ENCODE measurements at regions not wholly inside any gene's neighbourhood (a gene's known extent, or its start where the extent isn't known, plus 50 kb on each side); places are given as distances from the start of the nearest gene placed in this dataset.

DNA sequence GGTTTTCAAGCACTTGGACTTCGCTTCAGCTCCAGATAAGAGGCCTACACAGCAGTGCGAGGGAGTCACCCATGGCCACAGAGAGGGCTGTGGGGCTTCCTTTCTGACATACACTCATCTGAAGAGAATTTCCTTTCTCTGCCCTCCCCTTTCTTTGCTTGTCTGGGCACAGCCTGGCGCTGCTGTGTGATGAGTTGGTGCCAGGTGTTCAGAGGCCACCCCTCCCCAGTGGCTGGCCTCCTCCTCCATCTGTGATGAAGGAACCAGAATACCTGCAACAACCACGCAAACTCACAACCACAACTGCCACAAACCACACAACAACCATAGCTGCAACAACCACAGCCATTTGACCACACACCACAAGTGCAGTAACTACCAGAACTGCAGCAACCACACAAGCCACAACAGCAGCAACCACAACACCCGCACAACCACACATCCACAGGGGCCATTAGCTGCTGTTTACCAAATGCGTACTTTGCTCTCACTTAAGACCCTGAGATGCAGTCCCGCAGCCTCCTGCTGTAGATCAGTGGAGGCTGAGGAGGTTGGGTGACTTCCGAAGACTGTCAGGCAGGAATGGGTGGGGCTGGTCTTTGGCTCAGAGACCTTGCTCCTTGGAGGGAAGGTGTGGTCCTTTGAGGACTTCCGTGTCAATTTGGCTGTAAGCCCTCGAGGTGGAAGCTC, 71.1 kb downstream of the IER5 start:
- peaks cover 0 to 26% (median 17%) of the 10 kb centered on the region in 7 donors for H3K9me3 Mint-ChIP-seq
- DNase-seq (no peak), ATAC-seq (ENCODE audit: low read depth in 2 of 2) (peak; percentile 34 to 39)
- no peaks in the 10 kb centered on the region for H3K27me3 Mint-ChIP-seq
- H3K36me3 Mint-ChIP-seq: peaks cover 8 to 9% of the 10 kb centered on the region in 2 donors
- peaks cover 7 to 14% (median 7%) of the 10 kb centered on the region in 3 donors for H3K4me1 Mint-ChIP-seq
- peak overlapping the region in 2 of 6 donors; percentile 15 to 88 for H3K27ac Mint-ChIP-seq
- H3K4me3 Mint-ChIP-seq: peak overlapping the region in 2 of 8 donors; percentile 31 to 60

GRCh38 chr1:181160322-181160721, 71.8 kb downstream of the IER5 start:
- Mint-ChIP-seq H3K9me3 (peaks cover 0 to 30% (median 22%) of the 10 kb centered on the region in 7 donors), H3K27ac (peak overlapping the region in 3 of 6 donors; percentile 15 to 57 (median 27)), H3K4me3 (no peak overlapping the region), H3K27me3 (no peaks in the 10 kb centered on the region), H3K36me3 (peaks cover 8 to 11% of the 10 kb centered on the region in 2 donors), H3K4me1 (peaks cover 7 to 16% (median 7%) of the 10 kb centered on the region in 3 donors)
- DNase-seq (no peak), ATAC-seq (ENCODE audit: low read depth in 2 of 2) (no peak)

DNA sequence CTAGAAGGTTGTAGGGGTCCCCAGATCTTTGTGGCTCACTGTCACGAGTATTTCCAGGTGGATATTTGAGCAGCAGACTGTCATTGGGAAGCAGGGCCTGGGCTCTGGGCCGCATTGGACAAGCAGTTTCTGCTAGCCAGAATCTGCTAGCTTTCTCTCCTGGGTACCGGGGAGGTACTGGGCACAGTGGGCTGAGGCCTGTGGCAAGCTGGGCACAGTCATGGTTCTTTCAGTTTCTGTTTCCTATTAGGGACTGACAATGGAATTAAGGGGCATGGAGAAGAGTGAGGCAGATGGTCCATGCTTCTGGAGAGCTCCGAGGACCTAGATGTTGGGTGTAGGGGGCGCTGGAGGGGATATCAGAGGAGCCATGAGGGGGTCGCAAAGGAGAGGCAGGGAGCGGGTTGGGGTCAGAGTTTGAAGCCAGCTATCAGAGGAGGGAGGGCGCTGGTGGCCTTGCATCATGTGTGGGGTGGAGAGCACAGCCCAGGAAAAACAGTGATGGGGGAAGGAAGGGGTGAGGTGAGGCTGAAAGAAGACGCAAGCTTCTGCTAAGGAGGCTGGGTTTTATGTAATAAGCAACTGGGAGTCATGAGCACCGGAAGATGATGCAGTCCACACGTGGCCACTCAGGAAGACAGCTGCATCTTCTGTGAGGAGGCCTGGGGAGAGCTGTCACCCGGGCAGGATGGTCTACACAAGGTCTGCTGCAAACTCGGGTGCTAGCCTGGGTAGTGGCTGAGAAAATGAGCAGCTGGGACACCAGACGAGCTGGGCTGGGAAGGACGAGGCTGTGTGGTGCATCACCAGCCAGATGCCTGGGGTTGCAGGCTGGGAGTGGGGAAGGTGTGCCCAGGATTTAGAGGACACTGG, 72.7 kb downstream of the IER5 start:
- no peak for ATAC-seq (ENCODE audit: low read depth in 2 of 2)
- DNase-seq: no peak
- H3K4me3 Mint-ChIP-seq: no peak overlapping the region
- H3K9me3 Mint-ChIP-seq: peaks cover 0 to 31% (median 23%) of the 10 kb centered on the region in 7 donors
- peak overlapping the region in 2 of 6 donors; percentile 34 to 44 for H3K27ac Mint-ChIP-seq
- peaks cover 8 to 11% of the 10 kb centered on the region in 2 donors for H3K36me3 Mint-ChIP-seq
- peaks cover 7 to 13% (median 8%) of the 10 kb centered on the region in 3 donors for H3K4me1 Mint-ChIP-seq
- no peaks in the 10 kb centered on the region for H3K27me3 Mint-ChIP-seq

DNA sequence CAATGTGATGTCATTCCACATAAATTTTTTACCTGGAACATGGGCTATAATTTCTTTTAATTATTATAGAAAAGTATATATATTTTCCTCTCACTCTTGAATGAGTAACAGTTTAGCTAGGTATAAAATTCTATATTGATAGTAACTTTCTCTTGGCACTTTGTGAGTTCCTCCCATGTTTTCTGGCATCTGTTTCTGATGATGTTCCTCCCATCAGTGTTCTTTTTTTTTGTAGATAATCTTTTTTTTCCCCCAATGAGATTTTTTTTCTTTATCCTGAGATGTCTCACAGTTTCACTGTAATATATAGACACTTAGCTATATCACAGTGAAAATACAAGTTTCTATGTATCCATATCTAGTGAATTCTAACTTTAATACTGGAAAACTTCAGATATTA, 75.2 kb downstream of the IER5 start:
- Mint-ChIP-seq H3K36me3 (peaks cover 8 to 11% of the 10 kb centered on the region in 2 donors), H3K4me3 (no peak overlapping the region), H3K9me3 (peaks cover 0 to 32% (median 23%) of the 10 kb centered on the region in 7 donors), H3K4me1 (peaks cover 10 to 16% (median 12%) of the 10 kb centered on the region in 3 donors), H3K27ac (no peak overlapping the region), H3K27me3 (no peaks in the 10 kb centered on the region)
- DNase-seq (no peak), ATAC-seq (ENCODE audit: low read depth in 2 of 2) (no peak)

GRCh38 chr1:181166377-181167196, 78.1 kb downstream of the IER5 start:
- peaks cover 3 to 5% (median 5%) of the 10 kb centered on the region in 3 donors for H3K4me1 Mint-ChIP-seq
- peaks cover 0 to 31% (median 24%) of the 10 kb centered on the region in 7 donors for H3K9me3 Mint-ChIP-seq
- peak; percentile 96 to 100 for ATAC-seq (ENCODE audit: low read depth in 2 of 2)
- DNase-seq: peak; percentile 65
- peak overlapping the region in 1 of 6 donors; percentile 82 for H3K27ac Mint-ChIP-seq
- peaks cover 0 to 5% (median 0%) of the 10 kb centered on the region in 3 donors for H3K27me3 Mint-ChIP-seq
- peaks cover 8 to 11% of the 10 kb centered on the region in 2 donors for H3K36me3 Mint-ChIP-seq
- H3K4me3 Mint-ChIP-seq: peak overlapping the region in 1 of 8 donors; percentile 15

- peaks cover 2 to 14% (median 8%) of the 10 kb centered on the region in 7 donors for H3K9me3 Mint-ChIP-seq
Observed at GRCh38 chr1:181169281-181169865, 80.9 kb downstream of the IER5 start.

GRCh38 chr1:181170194-181170593, 81.7 kb downstream of the IER5 start:
- H3K9me3 Mint-ChIP-seq: peaks cover 0 to 8% (median 5%) of the 10 kb centered on the region in 7 donors
- DNase-seq (no peak), ATAC-seq (ENCODE audit: low read depth in 2 of 2) (no peak)
- peaks cover 4 to 9% of the 10 kb centered on the region in 2 donors for H3K36me3 Mint-ChIP-seq
- peaks cover 4 to 7% (median 5%) of the 10 kb centered on the region in 3 donors for H3K4me1 Mint-ChIP-seq
- peak overlapping the region in 1 of 6 donors; percentile 9 for H3K27ac Mint-ChIP-seq
- peaks cover 5 to 14% (median 9%) of the 10 kb centered on the region in 3 donors for H3K27me3 Mint-ChIP-seq
- H3K4me3 Mint-ChIP-seq: no peak overlapping the region

More at GRCh38 chr1:181169281-181169865, 80.9 kb downstream of the IER5 start:
- no peak overlapping the region for H3K4me3 Mint-ChIP-seq
- no peak for ATAC-seq (ENCODE audit: low read depth in 2 of 2)
- no peak for DNase-seq
- peaks cover 8 to 9% of the 10 kb centered on the region in 2 donors for H3K36me3 Mint-ChIP-seq
- no peak overlapping the region for H3K27ac Mint-ChIP-seq
- peaks cover 5 to 8% (median 8%) of the 10 kb centered on the region in 3 donors for H3K27me3 Mint-ChIP-seq
- peaks cover 5 to 7% (median 5%) of the 10 kb centered on the region in 3 donors for H3K4me1 Mint-ChIP-seq

DNA sequence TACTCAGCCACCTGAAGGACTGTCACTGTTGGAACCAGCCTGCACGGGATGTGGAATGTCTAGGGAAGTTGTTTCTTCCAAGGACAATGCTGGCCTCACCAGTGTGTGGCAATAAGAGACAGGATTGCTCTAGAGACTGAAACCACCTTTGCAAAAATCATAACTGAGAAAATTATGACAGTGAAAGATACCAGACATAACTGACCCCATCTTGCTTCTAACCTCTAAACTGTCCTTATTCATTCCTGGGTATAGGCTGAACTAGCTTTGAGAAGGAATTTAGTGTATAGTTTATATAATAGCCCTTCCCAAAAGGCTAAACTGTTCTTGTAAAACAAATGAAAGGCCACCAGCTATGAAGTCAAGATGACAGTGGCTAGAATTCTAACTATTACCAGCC, 83.6 kb downstream of the IER5 start:
- Mint-ChIP-seq H3K4me3 (no peak overlapping the region), H3K9me3 (peaks cover 0 to 8% (median 4%) of the 10 kb centered on the region in 7 donors), H3K4me1 (peaks cover 0 to 4% (median 0%) of the 10 kb centered on the region in 3 donors), H3K27me3 (peaks cover 5 to 26% (median 23%) of the 10 kb centered on the region in 3 donors), H3K27ac (no peak overlapping the region), H3K36me3 (peaks cover 4 to 9% of the 10 kb centered on the region in 2 donors)
- ATAC-seq (ENCODE audit: low read depth in 2 of 2) (no peak), DNase-seq (no peak)

GRCh38 chr1:181173761-181174447, 85.4 kb downstream of the IER5 start:
- Mint-ChIP-seq H3K9me3 (peaks cover 0 to 8% (median 4%) of the 10 kb centered on the region in 7 donors), H3K4me1 (peaks cover 0 to 4% (median 0%) of the 10 kb centered on the region in 3 donors), H3K36me3 (peaks cover 4 to 9% of the 10 kb centered on the region in 2 donors), H3K4me3 (no peak overlapping the region), H3K27me3 (peaks cover 5 to 26% (median 23%) of the 10 kb centered on the region in 3 donors), H3K27ac (peak overlapping the region in 2 of 6 donors; percentile 8 to 10)
- ATAC-seq (ENCODE audit: low read depth in 2 of 2) (no peak), DNase-seq (no peak)

DNA sequence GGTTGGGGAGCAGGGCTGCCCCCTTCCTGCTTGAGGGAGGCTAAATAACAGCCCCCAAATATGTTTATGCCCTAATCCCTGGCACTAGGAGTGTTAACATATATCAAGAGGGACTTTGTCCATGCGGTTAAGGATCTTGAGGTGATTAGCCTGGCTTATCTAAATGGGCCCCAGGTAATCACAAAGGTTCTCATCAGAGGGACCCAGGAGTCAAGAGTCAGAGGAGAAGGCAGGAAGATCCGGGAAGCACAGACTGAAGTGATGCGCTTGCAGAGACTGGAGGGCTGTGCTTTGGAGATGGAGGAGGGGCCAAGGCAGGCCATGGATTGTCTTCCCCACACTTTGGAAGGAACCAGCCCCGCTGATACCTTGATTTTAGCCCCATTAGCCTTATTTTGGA, 86.4 kb downstream of the IER5 start:
- peaks cover 5 to 29% (median 23%) of the 10 kb centered on the region in 3 donors for H3K27me3 Mint-ChIP-seq
- H3K4me3 Mint-ChIP-seq: no peak overlapping the region
- H3K4me1 Mint-ChIP-seq: peaks cover 0 to 6% (median 2%) of the 10 kb centered on the region in 3 donors
- no peak overlapping the region for H3K27ac Mint-ChIP-seq
- no peak for DNase-seq
- H3K36me3 Mint-ChIP-seq: peaks cover 4 to 9% of the 10 kb centered on the region in 2 donors
- H3K9me3 Mint-ChIP-seq: peaks cover 0 to 8% (median 4%) of the 10 kb centered on the region in 7 donors
- no peak for ATAC-seq (ENCODE audit: low read depth in 2 of 2)

DNA sequence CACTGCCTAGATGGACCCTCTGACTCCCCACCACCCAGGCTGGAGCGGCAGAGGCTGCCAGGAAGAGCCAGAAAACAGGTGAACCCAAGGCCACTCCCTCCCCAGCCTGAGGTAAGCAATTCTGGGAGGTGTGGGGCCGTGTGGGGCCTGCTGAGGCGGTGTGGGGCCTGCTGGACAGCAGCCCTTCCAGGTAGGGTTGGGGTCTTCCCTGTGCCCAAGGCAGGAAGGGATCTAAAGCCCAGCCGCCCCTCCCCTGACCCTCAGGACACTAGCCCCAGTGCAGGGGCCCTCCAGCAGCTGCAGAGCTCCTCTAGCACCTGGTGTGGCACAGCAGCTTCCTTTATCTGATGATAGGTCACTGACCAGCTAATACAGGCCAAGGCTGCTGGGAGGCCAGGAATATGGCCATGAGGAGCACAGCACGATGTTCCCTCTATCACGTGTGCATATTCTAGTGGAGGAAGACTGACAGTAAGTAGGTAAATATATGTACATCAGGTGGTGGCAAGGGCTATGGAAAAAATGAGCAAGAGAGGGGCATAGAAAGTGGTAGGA, 86.9 kb downstream of the IER5 start:
- DNase-seq: no peak
- peaks cover 0 to 8% (median 4%) of the 10 kb centered on the region in 7 donors for H3K9me3 Mint-ChIP-seq
- H3K27ac Mint-ChIP-seq: no peak overlapping the region
- peaks cover 0 to 8% (median 7%) of the 10 kb centered on the region in 3 donors for H3K4me1 Mint-ChIP-seq
- ATAC-seq (ENCODE audit: low read depth in 2 of 2): no peak
- H3K36me3 Mint-ChIP-seq: peaks cover 4 to 9% of the 10 kb centered on the region in 2 donors
- H3K27me3 Mint-ChIP-seq: peaks cover 5 to 35% (median 23%) of the 10 kb centered on the region in 3 donors
- H3K4me3 Mint-ChIP-seq: no peak overlapping the region
